A549 (cell line): ENCODE measurements at regions not wholly inside any gene's neighbourhood (a gene's known extent, or its start where the extent isn't known, plus 50 kb on each side); places are given as distances from the start of the nearest gene placed in this dataset.

ENCODE experiments used
- EHF ChIP-seq: fragments of 250-450 bp; sonication (Bioruptor Pico); IDR thresholded peaks from 2 replicates; pipeline ENCODE4 v1.5.0; 2020; ENCODE audit warnings: mild to moderate bottlenecking
- EP300 ChIP-seq, 2 experiments: fragments of >200 bp; sonication (Bioruptor Twin); formaldehyde crosslinking; IDR thresholded peaks; 2 replicates in 1 of 2; 3 replicates in 1 of 2; pipeline ENCODE4 v1.6.1; 2016 to 2017
- JUN ChIP-seq, 2 experiments: fragments of >200 bp; sonication (Bioruptor Twin); formaldehyde crosslinking; IDR thresholded peaks; 2 replicates in 1 of 2; 3 replicates in 1 of 2; pipeline ENCODE4 v1.6.1; 2016 to 2017
- POLR2A ChIP-seq: IDR thresholded peaks from 2 replicates; pipeline ENCODE4 v1.6.1; 2012; ENCODE audit warnings: mild to moderate bottlenecking, low read length
- RAD21 ChIP-seq, 2 experiments: fragments of >200 bp in 1 of 2; sonication (Bioruptor Twin) in 1 of 2; formaldehyde crosslinking in 1 of 2; IDR thresholded peaks in 1 of 2; conservative IDR thresholded peaks in 1 of 2; 2 replicates in 1 of 2; 3 replicates in 1 of 2; pipeline ENCODE4 v1.6.1; 2012 to 2018; ENCODE audit warnings: inconsistent platforms in 1 of 2
- RFX5 ChIP-seq: fragments of 450-650 bp; IDR thresholded peaks from 2 replicates; pipeline ENCODE4 v1.7.1; 2014; ENCODE audit warnings: antibody characterized with exemption, mild to moderate bottlenecking, moderate library complexity
- ZFP36 ChIP-seq: fragments of 450-650 bp; IDR thresholded peaks from 2 replicates; pipeline ENCODE4 v1.6.1; 2014; ENCODE audit warnings: borderline replicate concordance; ENCODE audit not compliant: partially characterized antibody
- TF ChIP-seq, protein P1 (sequence below): fragments of >200 bp; sonication (Bioruptor Twin); formaldehyde crosslinking; IDR thresholded peaks from 3 replicates; pipeline ENCODE4 v1.5.1; 2016
- TF ChIP-seq, protein P2 (sequence below): fragments of 200-600 bp; sonication (generic); IDR thresholded peaks from 2 replicates; pipeline ENCODE4 v1.6.1; 2016; ENCODE audit warnings: antibody characterized with exemption, mild to moderate bottlenecking, moderate library complexity

- TF ChIP-seq RAD21 (conservative IDR thresholded peaks at IDR 0.05 in 1 of 2, IDR thresholded peaks at IDR 0.05 in 1 of 2) (no peak), EP300 (IDR thresholded peaks at IDR 0.05) (no peak), POLR2A (no peak), EHF (CRISPR knock-in tag) (no peak), RFX5 (no peak), JUN (IDR thresholded peaks at IDR 0.05) (no peak), ZFP36 (no peak)
- TF ChIP-seq, protein P1, sequence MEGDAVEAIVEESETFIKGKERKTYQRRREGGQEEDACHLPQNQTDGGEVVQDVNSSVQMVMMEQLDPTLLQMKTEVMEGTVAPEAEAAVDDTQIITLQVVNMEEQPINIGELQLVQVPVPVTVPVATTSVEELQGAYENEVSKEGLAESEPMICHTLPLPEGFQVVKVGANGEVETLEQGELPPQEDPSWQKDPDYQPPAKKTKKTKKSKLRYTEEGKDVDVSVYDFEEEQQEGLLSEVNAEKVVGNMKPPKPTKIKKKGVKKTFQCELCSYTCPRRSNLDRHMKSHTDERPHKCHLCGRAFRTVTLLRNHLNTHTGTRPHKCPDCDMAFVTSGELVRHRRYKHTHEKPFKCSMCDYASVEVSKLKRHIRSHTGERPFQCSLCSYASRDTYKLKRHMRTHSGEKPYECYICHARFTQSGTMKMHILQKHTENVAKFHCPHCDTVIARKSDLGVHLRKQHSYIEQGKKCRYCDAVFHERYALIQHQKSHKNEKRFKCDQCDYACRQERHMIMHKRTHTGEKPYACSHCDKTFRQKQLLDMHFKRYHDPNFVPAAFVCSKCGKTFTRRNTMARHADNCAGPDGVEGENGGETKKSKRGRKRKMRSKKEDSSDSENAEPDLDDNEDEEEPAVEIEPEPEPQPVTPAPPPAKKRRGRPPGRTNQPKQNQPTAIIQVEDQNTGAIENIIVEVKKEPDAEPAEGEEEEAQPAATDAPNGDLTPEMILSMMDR, result no peak
- TF ChIP-seq, protein P2, sequence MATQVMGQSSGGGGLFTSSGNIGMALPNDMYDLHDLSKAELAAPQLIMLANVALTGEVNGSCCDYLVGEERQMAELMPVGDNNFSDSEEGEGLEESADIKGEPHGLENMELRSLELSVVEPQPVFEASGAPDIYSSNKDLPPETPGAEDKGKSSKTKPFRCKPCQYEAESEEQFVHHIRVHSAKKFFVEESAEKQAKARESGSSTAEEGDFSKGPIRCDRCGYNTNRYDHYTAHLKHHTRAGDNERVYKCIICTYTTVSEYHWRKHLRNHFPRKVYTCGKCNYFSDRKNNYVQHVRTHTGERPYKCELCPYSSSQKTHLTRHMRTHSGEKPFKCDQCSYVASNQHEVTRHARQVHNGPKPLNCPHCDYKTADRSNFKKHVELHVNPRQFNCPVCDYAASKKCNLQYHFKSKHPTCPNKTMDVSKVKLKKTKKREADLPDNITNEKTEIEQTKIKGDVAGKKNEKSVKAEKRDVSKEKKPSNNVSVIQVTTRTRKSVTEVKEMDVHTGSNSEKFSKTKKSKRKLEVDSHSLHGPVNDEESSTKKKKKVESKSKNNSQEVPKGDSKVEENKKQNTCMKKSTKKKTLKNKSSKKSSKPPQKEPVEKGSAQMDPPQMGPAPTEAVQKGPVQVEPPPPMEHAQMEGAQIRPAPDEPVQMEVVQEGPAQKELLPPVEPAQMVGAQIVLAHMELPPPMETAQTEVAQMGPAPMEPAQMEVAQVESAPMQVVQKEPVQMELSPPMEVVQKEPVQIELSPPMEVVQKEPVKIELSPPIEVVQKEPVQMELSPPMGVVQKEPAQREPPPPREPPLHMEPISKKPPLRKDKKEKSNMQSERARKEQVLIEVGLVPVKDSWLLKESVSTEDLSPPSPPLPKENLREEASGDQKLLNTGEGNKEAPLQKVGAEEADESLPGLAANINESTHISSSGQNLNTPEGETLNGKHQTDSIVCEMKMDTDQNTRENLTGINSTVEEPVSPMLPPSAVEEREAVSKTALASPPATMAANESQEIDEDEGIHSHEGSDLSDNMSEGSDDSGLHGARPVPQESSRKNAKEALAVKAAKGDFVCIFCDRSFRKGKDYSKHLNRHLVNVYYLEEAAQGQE, result no peak
These were observed 396.2 kb downstream of the NUAK1 start for GRCh38 chr12:105742567-105742874.
